Spleen (tissue), 11 donors: ENCODE measurements at regions not wholly inside any gene's neighbourhood (a gene's known extent, or its start where the extent isn't known, plus 50 kb on each side); places are given as distances from the start of the nearest gene placed in this dataset.

ENCODE experiments used
- DNase-seq: peaks from one replicate; pipeline ENCODE4 v3.0.0-alpha.2; 2020
- H3K27ac ChIP-seq, 8 donors: fragments of 200-600 bp; sonication (generic) in 7 of 8; 1 replicate in 4 of 8; 2 replicates in 4 of 8; pipeline versions ENCODE4 v1.5.0 to v1.8.0; 2016 to 2021; ENCODE audit warnings: inconsistent platforms in 4 of 8, mild to moderate bottlenecking in 4 of 8, moderate library complexity in 1 of 8
- H3K27me3 ChIP-seq, 7 donors: fragments of 200-600 bp; sonication (generic) in 6 of 7; replicated peaks in 1 of 7; 1 replicate in 4 of 7; 2 replicates in 3 of 7; pipeline versions ENCODE4 v1.5.0 to v1.8.0; 2016 to 2021; ENCODE audit warnings: inconsistent platforms in 3 of 7, mild to moderate bottlenecking in 1 of 7
- H3K36me3 ChIP-seq, 6 donors: fragments of 200-600 bp; sonication (generic) in 5 of 6; 1 replicate in 4 of 6; 2 replicates in 2 of 6; pipeline versions ENCODE4 v1.5.0 to v1.8.0; 2016 to 2021; ENCODE audit warnings: inconsistent platforms in 2 of 6
- H3K4me1 ChIP-seq, 6 donors: fragments of 200-600 bp; sonication (generic) in 5 of 6; 1 replicate in 3 of 6; 2 replicates in 3 of 6; pipeline versions ENCODE4 v1.5.0 to v1.8.0; 2016 to 2021; ENCODE audit warnings: inconsistent platforms in 3 of 6
- H3K4me3 ChIP-seq, 8 donors: fragments of 200-600 bp; sonication (generic) in 7 of 8; 1 replicate in 4 of 8; 2 replicates in 4 of 8; pipeline versions ENCODE4 v1.5.0 to v1.8.0; 2016 to 2021; ENCODE audit warnings: inconsistent platforms in 4 of 8, mild to moderate bottlenecking in 4 of 8, moderate library complexity in 2 of 8
- H3K9me3 ChIP-seq, 8 donors: fragments of 200-600 bp; sonication (generic) in 7 of 8; 1 replicate in 4 of 8; 2 replicates in 4 of 8; pipeline versions ENCODE4 v1.5.0 to v1.8.0; 2016 to 2021; ENCODE audit warnings: inconsistent platforms in 4 of 8
- CTCF ChIP-seq, 11 experiments: fragments of 200-600 bp in 7 of 11; fragments of 450-650 bp in 4 of 11; sonication (generic) in 4 of 11; IDR thresholded peaks in 8 of 11; conservative IDR thresholded peaks in 3 of 11; 1 replicate in 7 of 11; 2 replicates in 4 of 11; pipeline versions ENCODE4 v1.4.0 to v1.8.0; 2016 to 2021; ENCODE audit warnings: antibody characterized with exemption in 11 of 11, inconsistent platforms in 4 of 11, mild to moderate bottlenecking in 1 of 11
- POLR2A ChIP-seq, 3 donors: fragments of 450-650 bp; IDR thresholded peaks; one replicate each; pipeline ENCODE4 v1.5.1; 2017; ENCODE audit warnings: antibody characterized with exemption in 3 of 3, mild to moderate bottlenecking in 1 of 3
- POLR2AphosphoS5 ChIP-seq, 3 donors: sonication (generic); formaldehyde crosslinking; IDR thresholded peaks; one replicate each; pipeline ENCODE4 v1.5.1; 2017; ENCODE audit warnings: antibody characterized with exemption in 3 of 3
- WGBS, 5 donors: extraction: QIAGEN DNeasy Blood & Tissue Kit in 3 of 5; methylation state at CpG; one replicate each; pipeline versions ENCODE4 v1.1.5 to v1.1.7; 2013 to 2018; 5-methylcytosine and 5-hydroxymethylcytosine counted together
- intact Hi-C: fragments of 100-400 bp; cut with DNase I; formaldehyde crosslinking; loops from one replicate; pipeline ENCODE4 v1.15.0; 2023; ENCODE audit warnings: low total_unique reads
- donor health status: healthy with polysubstance abuse.
- donor health status: DM: no; HTN: no; CAD: no; lungs with moderate emphysema.
- donor health status: DM: no; HTN: no; CAD: no.
- donor health status: Bipolar disorder and iron deficiency.
- donor health status: healthy.
- donor health status: DM: no; HTN: no; CAD: no.
- donor health status: DM: yes; HTN: yes; CAD: no.

GRCh38 chr14:101132051-101132571 is 228.6 kb upstream of the RTL1 start:
- intact Hi-C loops: no loop called here
- no peaks in the 10 kb centered on the region for H3K36me3 ChIP-seq
- DNase-seq: no peak
- no peak overlapping the region for H3K27ac ChIP-seq
- peaks cover 0 to 70% (median 0%) of the 10 kb centered on the region in 7 donors for H3K27me3 ChIP-seq
- WGBS, 5 donors: 74 to 81% (median 77%) methylated on average over 8 to 10 of the region's 10 CpGs
- H3K4me3 ChIP-seq: no peak overlapping the region
- no peaks in the 10 kb centered on the region for H3K4me1 ChIP-seq
- TF ChIP-seq POLR2A (IDR thresholded peaks at IDR 0.05) (no peak), POLR2AphosphoS5 (IDR thresholded peaks at IDR 0.05) (no peak), CTCF (IDR thresholded peaks at IDR 0.05 in 8 of 11, conservative IDR thresholded peaks at IDR 0.05 in 3 of 11) (no peak)
- H3K9me3 ChIP-seq: peaks cover 0 to 5% (median 0%) of the 10 kb centered on the region in 8 donors

- whole genome bisulfite sequencing, 5 donors: 66 to 86% (median 76%) methylated on average over 5 to 7 of the region's 7 CpGs
- Histone ChIP-seq H3K27me3 (peaks cover 0 to 65% (median 0%) of the 10 kb centered on the region in 7 donors), H3K4me3 (no peak overlapping the region), H3K4me1 (no peaks in the 10 kb centered on the region), H3K36me3 (no peaks in the 10 kb centered on the region), H3K27ac (no peak overlapping the region), H3K9me3 (peaks cover 0 to 5% (median 0%) of the 10 kb centered on the region in 8 donors)
- TF ChIP-seq POLR2A (IDR thresholded peaks at IDR 0.05) (no peak), CTCF (IDR thresholded peaks at IDR 0.05 in 8 of 11, conservative IDR thresholded peaks at IDR 0.05 in 3 of 11) (no peak), POLR2AphosphoS5 (IDR thresholded peaks at IDR 0.05) (no peak)
- intact Hi-C loops: no loop called here
- DNase-seq: no peak
These were observed 229.1 kb upstream of the RTL1 start for GRCh38 chr14:101132588-101132987.

- Histone ChIP-seq H3K4me3 (no peak overlapping the region), H3K9me3 (peaks cover 0 to 5% (median 0%) of the 10 kb centered on the region in 8 donors), H3K27me3 (peaks cover 0 to 61% (median 0%) of the 10 kb centered on the region in 7 donors), H3K36me3 (no peaks in the 10 kb centered on the region), H3K4me1 (no peaks in the 10 kb centered on the region), H3K27ac (no peak overlapping the region)
- intact Hi-C loops: no loop called here
- WGBS, 5 donors: 91 to 99% (median 95%) methylated on average over 8 of the region's 8 CpGs
- TF ChIP-seq CTCF (IDR thresholded peaks at IDR 0.05 in 8 of 11, conservative IDR thresholded peaks at IDR 0.05 in 3 of 11): no peak
- TF ChIP-seq POLR2A (IDR thresholded peaks at IDR 0.05): no peak
- no peak for TF ChIP-seq POLR2AphosphoS5 (IDR thresholded peaks at IDR 0.05)
- DNase-seq: no peak
These were observed 229.5 kb upstream of the RTL1 start for GRCh38 chr14:101133068-101133467.

- intact Hi-C loops: no loop called here
- H3K4me3 ChIP-seq: no peak overlapping the region
- no peaks in the 10 kb centered on the region for H3K36me3 ChIP-seq
- H3K27me3 ChIP-seq: peaks cover 0 to 49% (median 0%) of the 10 kb centered on the region in 7 donors
- no peak for TF ChIP-seq POLR2A (IDR thresholded peaks at IDR 0.05)
- TF ChIP-seq POLR2AphosphoS5 (IDR thresholded peaks at IDR 0.05): no peak
- TF ChIP-seq CTCF (IDR thresholded peaks at IDR 0.05 in 8 of 11, conservative IDR thresholded peaks at IDR 0.05 in 3 of 11): no peak
- H3K4me1 ChIP-seq: no peaks in the 10 kb centered on the region
- peaks cover 0 to 5% (median 0%) of the 10 kb centered on the region in 8 donors for H3K9me3 ChIP-seq
- 67 to 80% (median 73%) methylated on average over 12 of the region's 12 CpGs for WGBS, 5 donors
- DNase-seq: peak; percentile 56
- H3K27ac ChIP-seq: no peak overlapping the region
These were observed 230.7 kb upstream of the RTL1 start for GRCh38 chr14:101134161-101134631.
